ENCODE measurements at regions not wholly inside any gene's neighbourhood (a gene's known extent, or its start where the extent isn't known, plus 50 kb on each side); places are given as distances from the start of the nearest gene placed in this dataset.

GRCh38 chr12:125357561-125357960, 292.3 kb downstream of the AACS start:
- no peaks in the 10 kb centered on the region for H3F3A ChIP-seq (ENCODE audit: insufficient read depth)
- no peaks in the 10 kb centered on the region for H3K79me2 ChIP-seq (ENCODE audit: insufficient read depth)
- 52 to 61% methylated on average over 3 of the region's 3 CpGs for WGBS, 2 experiments (ENCODE audit: low coverage in 1 of 2, low lambda C conversion rate in 2 of 2, missing lambda C conversion rate in 2 of 2)
- no peaks in the 10 kb centered on the region for H3K36me3 ChIP-seq (ENCODE audit: low read depth)
- no peak overlapping the region for H3K4me2 ChIP-seq (ENCODE audit: unreplicated experiment)
- no peaks in the 10 kb centered on the region for H4K20me1 ChIP-seq (ENCODE audit: insufficient read depth)
- H3K4me1 ChIP-seq (ENCODE audit: insufficient read depth) = no peaks in the 10 kb centered on the region
- DNase-seq = no peak
- TF ChIP-seq EZH2phosphoT487 (IDR thresholded peaks at IDR 0.05; ENCODE audit: insufficient read depth, low read depth) = no peak
- TF ChIP-seq EZH2 (IDR thresholded peaks at IDR 0.05; ENCODE audit: insufficient read depth, poor library complexity, severe bottlenecking) = no peak
- H3K9me2 ChIP-seq (ENCODE audit: insufficient read depth) = no peaks in the 10 kb centered on the region
- no peak overlapping the region for H3K27ac ChIP-seq
- H2AFZ ChIP-seq = no peak overlapping the region
- H3K9me3 ChIP-seq (ENCODE audit: low read depth) = no peaks in the 10 kb centered on the region
- no peak overlapping the region for H3K4me3 ChIP-seq
- H3K9ac ChIP-seq = no peak overlapping the region
- H3K27me3 ChIP-seq (replicated peaks; ENCODE audit: insufficient read depth) = no peaks in the 10 kb centered on the region
- in situ Hi-C loops (cut with MboI) = no loop called here

- Histone ChIP-seq H3K4me1 (ENCODE audit: insufficient read depth) (no peaks in the 10 kb centered on the region), H3K27me3 (replicated peaks; ENCODE audit: insufficient read depth) (no peaks in the 10 kb centered on the region), H2AFZ (no peak overlapping the region), H3K4me3 (no peak overlapping the region), H3K4me2 (ENCODE audit: unreplicated experiment) (no peak overlapping the region), H3K79me2 (ENCODE audit: insufficient read depth) (no peaks in the 10 kb centered on the region), H3K27ac (no peak overlapping the region), H3K9me3 (ENCODE audit: low read depth) (no peaks in the 10 kb centered on the region), H3F3A (ENCODE audit: insufficient read depth) (no peaks in the 10 kb centered on the region), H4K20me1 (ENCODE audit: insufficient read depth) (no peaks in the 10 kb centered on the region), H3K9me2 (ENCODE audit: insufficient read depth) (no peaks in the 10 kb centered on the region), H3K36me3 (ENCODE audit: low read depth) (no peaks in the 10 kb centered on the region), H3K9ac (no peak overlapping the region)
- TF ChIP-seq EZH2phosphoT487 (IDR thresholded peaks at IDR 0.05; ENCODE audit: insufficient read depth, low read depth) (no peak), EZH2 (IDR thresholded peaks at IDR 0.05; ENCODE audit: insufficient read depth, poor library complexity, severe bottlenecking) (no peak)
- DNase-seq = no peak
- 8 to 10% methylated on average over 4 of the region's 4 CpGs for WGBS, 2 experiments (ENCODE audit: low coverage in 1 of 2, low lambda C conversion rate in 2 of 2, missing lambda C conversion rate in 2 of 2)
- in situ Hi-C loops (cut with MboI) = no loop called here
Measured at GRCh38 chr12:125360540-125360939, 295.3 kb downstream of the AACS start.

- Histone ChIP-seq H3K9me3 (ENCODE audit: low read depth) (no peaks in the 10 kb centered on the region), H4K20me1 (ENCODE audit: insufficient read depth) (no peaks in the 10 kb centered on the region), H3K27me3 (replicated peaks; ENCODE audit: insufficient read depth) (no peaks in the 10 kb centered on the region), H3K9ac (no peak overlapping the region), H3K36me3 (ENCODE audit: low read depth) (no peaks in the 10 kb centered on the region), H3K4me2 (ENCODE audit: unreplicated experiment) (no peak overlapping the region), H3K4me1 (ENCODE audit: insufficient read depth) (no peaks in the 10 kb centered on the region), H3K79me2 (ENCODE audit: insufficient read depth) (no peaks in the 10 kb centered on the region), H3F3A (ENCODE audit: insufficient read depth) (no peaks in the 10 kb centered on the region), H3K9me2 (ENCODE audit: insufficient read depth) (no peaks in the 10 kb centered on the region), H3K4me3 (no peak overlapping the region), H3K27ac (no peak overlapping the region), H2AFZ (no peak overlapping the region)
- WGBS, 2 experiments (ENCODE audit: low coverage in 1 of 2, low lambda C conversion rate in 2 of 2, missing lambda C conversion rate in 2 of 2) = 8 to 15% methylated on average over 4 of the region's 4 CpGs
- in situ Hi-C loops (cut with MboI) = no loop called here
- DNase-seq = no peak
- TF ChIP-seq EZH2phosphoT487 (IDR thresholded peaks at IDR 0.05; ENCODE audit: insufficient read depth, low read depth) (no peak), EZH2 (IDR thresholded peaks at IDR 0.05; ENCODE audit: insufficient read depth, poor library complexity, severe bottlenecking) (no peak)
Measured at GRCh38 chr12:125371033-125371432, 305.8 kb downstream of the AACS start.

GRCh38 chr12:125372085-125372484, 306.9 kb downstream of the AACS start:
- no peak for DNase-seq
- no peaks in the 10 kb centered on the region for H3K27me3 ChIP-seq (replicated peaks; ENCODE audit: insufficient read depth)
- H4K20me1 ChIP-seq (ENCODE audit: insufficient read depth) = no peaks in the 10 kb centered on the region
- H3K36me3 ChIP-seq (ENCODE audit: low read depth) = no peaks in the 10 kb centered on the region
- in situ Hi-C loops (cut with MboI) = no loop called here
- H3K4me2 ChIP-seq (ENCODE audit: unreplicated experiment) = no peak overlapping the region
- 24 to 26% methylated on average over 4 of the region's 4 CpGs for WGBS, 2 experiments (ENCODE audit: low coverage in 1 of 2, low lambda C conversion rate in 2 of 2, missing lambda C conversion rate in 2 of 2)
- TF ChIP-seq EZH2 (IDR thresholded peaks at IDR 0.05; ENCODE audit: insufficient read depth, poor library complexity, severe bottlenecking) = no peak
- TF ChIP-seq EZH2phosphoT487 (IDR thresholded peaks at IDR 0.05; ENCODE audit: insufficient read depth, low read depth) = no peak
- H3K4me1 ChIP-seq (ENCODE audit: insufficient read depth) = no peaks in the 10 kb centered on the region
- H3K9me3 ChIP-seq (ENCODE audit: low read depth) = no peaks in the 10 kb centered on the region
- H3F3A ChIP-seq (ENCODE audit: insufficient read depth) = no peaks in the 10 kb centered on the region
- H2AFZ ChIP-seq = no peak overlapping the region
- no peaks in the 10 kb centered on the region for H3K79me2 ChIP-seq (ENCODE audit: insufficient read depth)
- no peak overlapping the region for H3K4me3 ChIP-seq
- H3K27ac ChIP-seq = no peak overlapping the region
- no peaks in the 10 kb centered on the region for H3K9me2 ChIP-seq (ENCODE audit: insufficient read depth)
- no peak overlapping the region for H3K9ac ChIP-seq

GRCh38 chr12:125373375-125373774, 308.1 kb downstream of the AACS start:
- DNase-seq = no peak
- H3K27me3 ChIP-seq (replicated peaks; ENCODE audit: insufficient read depth) = no peaks in the 10 kb centered on the region
- no peaks in the 10 kb centered on the region for H3K36me3 ChIP-seq (ENCODE audit: low read depth)
- no peak for TF ChIP-seq EZH2 (IDR thresholded peaks at IDR 0.05; ENCODE audit: insufficient read depth, poor library complexity, severe bottlenecking)
- no peak for TF ChIP-seq EZH2phosphoT487 (IDR thresholded peaks at IDR 0.05; ENCODE audit: insufficient read depth, low read depth)
- H3K9me2 ChIP-seq (ENCODE audit: insufficient read depth) = no peaks in the 10 kb centered on the region
- no peak overlapping the region for H2AFZ ChIP-seq
- H3K4me3 ChIP-seq = no peak overlapping the region
- WGBS, 2 experiments (ENCODE audit: low coverage in 1 of 2, low lambda C conversion rate in 2 of 2, missing lambda C conversion rate in 2 of 2) = 39 to 46% methylated on average over 6 of the region's 6 CpGs
- H4K20me1 ChIP-seq (ENCODE audit: insufficient read depth) = no peaks in the 10 kb centered on the region
- in situ Hi-C loops (cut with MboI) = no loop called here
- no peaks in the 10 kb centered on the region for H3K79me2 ChIP-seq (ENCODE audit: insufficient read depth)
- no peak overlapping the region for H3K9ac ChIP-seq
- no peak overlapping the region for H3K27ac ChIP-seq
- H3K9me3 ChIP-seq (ENCODE audit: low read depth) = no peaks in the 10 kb centered on the region
- H3K4me1 ChIP-seq (ENCODE audit: insufficient read depth) = no peaks in the 10 kb centered on the region
- no peak overlapping the region for H3K4me2 ChIP-seq (ENCODE audit: unreplicated experiment)
- no peaks in the 10 kb centered on the region for H3F3A ChIP-seq (ENCODE audit: insufficient read depth)

Measured in GM23248 (cell line).